ENCODE measurements at regions not wholly inside any gene's neighbourhood (a gene's known extent, or its start where the extent isn't known, plus 50 kb on each side); places are given as distances from the start of the nearest gene placed in this dataset.

- Histone ChIP-seq H3K9ac (replicated peaks in 1 of 4; ENCODE audit: extremely low read depth in 1 of 4, low read depth in 3 of 4, low read length in 3 of 4) (no peak overlapping the region), H3K4ac (replicated peaks; ENCODE audit: insufficient read length, low read depth, low read length) (peak overlapping the region; percentile 90), H4K5ac (ENCODE audit: insufficient read length, low read depth, low read length) (no peak overlapping the region), H3K27me3 (replicated peaks in 1 of 4; ENCODE audit: control insufficient read depth in 3 of 4, extremely low read depth in 1 of 4, insufficient read depth in 3 of 4, low read length in 3 of 4) (no peaks in the 10 kb centered on the region), H2AFZ (ENCODE audit: low read length) (no peak overlapping the region), H4K20me1 (replicated peaks in 1 of 2; ENCODE audit: control insufficient read depth in 1 of 2, insufficient read depth in 2 of 2, low read length in 2 of 2) (no peaks in the 10 kb centered on the region), H2AK5ac (ENCODE audit: low read depth, low read length) (no peak overlapping the region), H2BK20ac (ENCODE audit: low read length) (peak overlapping the region; percentile 94; the same call in 1 of the 2 replicates), H3K36me3 (ENCODE audit: control insufficient read depth in 2 of 4, insufficient read depth in 4 of 4, low read length in 3 of 4) (no peaks in the 10 kb centered on the region; a peak in 1 of 8 replicates), H3K27ac (ENCODE audit: low read depth, low read length) (no peak overlapping the region), H4K91ac (replicated peaks; ENCODE audit: insufficient read length, low read length) (no peak overlapping the region), H3K23me2 (ENCODE audit: low read depth, low read length) (no peaks in the 10 kb centered on the region), H2BK12ac (ENCODE audit: low read depth, low read length) (peak overlapping the region; percentile 90; the same call in 1 of the 2 replicates), H3K4me2 (ENCODE audit: insufficient read depth in 1 of 2, low read depth in 2 of 2, low read length in 2 of 2) (no peak overlapping the region), H3K4me3 (ENCODE audit: extremely low read depth in 1 of 4, insufficient read depth in 2 of 4, low read depth in 3 of 4, low read length in 4 of 4) (no peak overlapping the region), H3K79me2 (ENCODE audit: control insufficient read depth in 1 of 2, insufficient read depth in 2 of 2, low read length in 2 of 2) (no peaks in the 10 kb centered on the region), H3K4me1 (replicated peaks in 1 of 4; ENCODE audit: control insufficient read depth in 3 of 4, insufficient read depth in 4 of 4, low read length in 3 of 4) (no peaks in the 10 kb centered on the region; a peak in 1 of 7 replicates), H2BK120ac (replicated peaks; ENCODE audit: low read depth, low read length) (peak overlapping the region; percentile 97), H2BK5ac (ENCODE audit: low read depth, low read length) (no peak overlapping the region), H3K56ac (replicated peaks; ENCODE audit: insufficient read length, low read depth, low read length) (no peak overlapping the region), H3K79me1 (ENCODE audit: low read depth, low read length) (no peaks in the 10 kb centered on the region), H3K14ac (ENCODE audit: insufficient read length) (no peak overlapping the region), H2BK15ac (ENCODE audit: low read length) (no peak overlapping the region), H3K18ac (ENCODE audit: extremely low read depth, low read length) (no peak overlapping the region), H3K23ac (ENCODE audit: insufficient read length) (no peak overlapping the region), H4K8ac (ENCODE audit: extremely low read depth, insufficient read depth, low read length) (no peak overlapping the region), H3K9me3 (ENCODE audit: insufficient read depth in 2 of 2, low read depth in 1 of 2, low read length in 1 of 2) (peaks cover 3 to 8% of the 10 kb centered on the region in 2 experiments; a peak in 3 of 4 replicates)
- TF ChIP-seq CREB1 (IDR thresholded peaks at IDR 0.05) (no peak), KDM5A (IDR thresholded peaks at IDR 0.05; ENCODE audit: low read length) (no peak), SP4 (IDR thresholded peaks at IDR 0.05; ENCODE audit: low read length) (no peak), EZH2 (IDR thresholded peaks at IDR 0.05; ENCODE audit: low read depth, low read length, severe bottlenecking) (no peak), JUN (IDR thresholded peaks at IDR 0.05; ENCODE audit: low read depth, low read length) (no peak), CHD2 (IDR thresholded peaks at IDR 0.05; ENCODE audit: low read length) (no peak), RFX5 (IDR thresholded peaks at IDR 0.05; ENCODE audit: borderline replicate concordance, low read depth, low read length) (no peak), PHF8 (conservative IDR thresholded peaks at IDR 0.05; ENCODE audit: low read depth, low read length) (no peak)
- WGBS, 2 experiments (ENCODE audit: extremely low coverage in 1 of 2, insufficient coverage in 1 of 2, insufficient read length in 1 of 2, insufficient replicate concordance in 2 of 2, low coverage in 1 of 2, low lambda C conversion rate in 2 of 2, missing lambda C conversion rate in 1 of 2) = 96% methylated on average over 1 of the region's 1 CpG; no CpG with 5 or more reads in 1 of the 2 experiments
- ChIA-PET CTCF (ENCODE audit: partially characterized antibody) (no interaction called here), POLR2A (ENCODE audit: partially characterized antibody) (no interaction called here)
- no peak for DNase-seq (ENCODE audit: low read depth in 1 of 2, low spot score in 2 of 2)
- no peak for FAIRE-seq
Measured at GRCh38 chr21:17988102-17988437, 168.9 kb upstream of the C21orf91 start.
